ENCODE measurements at regions not wholly inside any gene's neighbourhood (a gene's known extent, or its start where the extent isn't known, plus 50 kb on each side); places are given as distances from the start of the nearest gene placed in this dataset.

DNA sequence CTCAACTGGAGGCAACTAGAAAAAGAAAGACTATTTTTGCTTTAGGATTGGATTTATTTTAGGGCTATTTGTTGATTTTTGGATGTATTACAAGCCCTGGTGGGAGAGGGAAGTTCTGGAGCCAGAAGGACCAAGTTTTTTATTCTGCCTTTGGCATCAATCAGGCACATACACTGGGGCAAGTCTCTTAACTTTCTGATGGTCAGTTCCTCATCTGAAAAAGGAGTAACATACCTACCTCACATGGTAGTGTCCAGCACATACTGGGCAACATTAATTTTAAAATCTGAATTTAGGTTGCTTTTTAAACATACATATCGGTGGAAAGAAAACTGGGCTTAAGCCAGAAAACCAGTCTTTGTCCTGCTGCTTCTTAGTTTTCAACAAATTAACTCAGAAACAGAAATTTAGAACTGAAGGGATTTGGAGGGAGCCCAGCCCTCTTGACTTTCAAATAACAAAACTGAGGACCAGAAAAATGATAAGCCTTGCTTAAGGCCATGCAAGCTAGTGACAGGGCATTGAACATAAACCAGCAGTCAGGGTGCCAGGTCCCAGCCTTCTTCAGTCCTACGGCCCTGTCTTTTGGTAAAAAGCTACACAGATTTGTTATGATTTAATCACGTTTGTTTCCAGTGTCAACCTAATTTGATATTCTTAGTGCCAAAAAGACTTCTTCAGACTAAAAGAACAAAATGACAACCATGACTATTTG is 90.2 kb upstream of the SLC38A2 start:
- H3K4me1 ChIP-seq (ENCODE audit: control insufficient read depth, insufficient read depth, low read length): peaks cover 6% of the 10 kb centered on the region
- WGBS (ENCODE audit: insufficient coverage): 60% methylated on average over 1 of the region's 3 CpGs
- H3K4me3 ChIP-seq (ENCODE audit: low read length): no peak overlapping the region
- no peaks in the 10 kb centered on the region for H3K27me3 ChIP-seq (ENCODE audit: control insufficient read depth, insufficient read depth, low read length)
- H3K36me3 ChIP-seq (ENCODE audit: control insufficient read depth, insufficient read depth, low read length): no peaks in the 10 kb centered on the region
- no peak for DNase-seq
- H3K27ac ChIP-seq (ENCODE audit: low read length): no peak overlapping the region
- no peaks in the 10 kb centered on the region for H3K9me3 ChIP-seq (replicated peaks; ENCODE audit: control insufficient read depth, low read depth, low read length)

DNA sequence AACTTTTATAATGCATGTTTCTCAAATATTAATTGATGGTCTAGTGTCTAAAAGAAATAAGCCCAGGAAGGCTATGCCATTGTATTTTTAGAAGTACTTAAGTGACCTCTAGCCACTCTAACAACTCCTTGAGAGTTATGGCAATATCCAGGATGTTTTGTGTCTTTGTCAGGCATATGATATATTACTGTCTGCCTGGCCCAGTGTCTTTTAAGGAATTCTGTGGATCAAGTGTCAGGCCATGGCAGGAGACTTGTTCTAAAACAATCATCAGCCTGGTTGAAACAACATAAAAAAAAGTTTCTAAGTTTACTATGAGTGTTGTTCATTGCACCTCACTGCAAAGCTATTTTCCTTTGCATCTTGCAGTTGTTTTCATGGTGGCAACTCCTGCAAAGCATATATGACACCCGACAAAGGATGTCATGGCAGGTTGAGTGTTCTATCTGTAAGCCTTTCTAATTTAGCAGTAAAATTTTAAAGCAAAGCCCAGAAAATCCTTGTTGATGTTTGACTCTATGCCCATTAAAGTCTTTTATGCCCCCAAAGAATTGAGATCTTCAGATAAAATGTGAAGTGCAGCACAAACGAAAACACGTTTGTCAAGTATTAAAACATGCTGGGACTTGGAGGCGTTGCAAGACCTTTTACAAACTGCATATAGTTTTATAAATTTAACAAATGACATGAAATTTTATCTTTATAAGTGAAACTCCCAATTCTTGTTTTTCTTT is 89.5 kb upstream of the SLC38A2 start:
- no peak overlapping the region for H3K27ac ChIP-seq (ENCODE audit: low read length)

DNA sequence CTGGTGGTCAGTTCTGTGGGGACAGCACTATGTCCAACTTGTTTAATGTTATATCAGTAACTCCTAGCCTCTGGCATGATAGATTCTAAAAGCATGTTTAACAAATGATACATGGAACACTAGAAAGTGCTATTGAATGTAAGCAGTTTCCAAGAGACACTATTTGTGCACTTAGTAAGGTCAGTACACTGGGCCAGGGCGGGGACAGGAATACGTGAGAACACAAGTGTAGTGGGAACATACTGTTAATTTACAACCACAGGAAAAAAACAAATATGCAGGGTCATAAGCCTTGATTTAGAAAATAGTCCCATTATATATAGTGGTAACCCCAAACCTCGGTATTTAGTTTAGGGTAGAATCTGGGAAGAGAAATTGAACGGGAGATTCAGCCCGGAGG is 88.9 kb upstream of the SLC38A2 start:
- Histone ChIP-seq H3K27ac (ENCODE audit: low read length) (no peak overlapping the region), H3K36me3 (ENCODE audit: control insufficient read depth, insufficient read depth, low read length) (no peaks in the 10 kb centered on the region), H3K9me3 (replicated peaks; ENCODE audit: control insufficient read depth, low read depth, low read length) (no peaks in the 10 kb centered on the region), H3K27me3 (ENCODE audit: control insufficient read depth, insufficient read depth, low read length) (no peaks in the 10 kb centered on the region), H3K4me1 (ENCODE audit: control insufficient read depth, insufficient read depth, low read length) (peaks cover 6% of the 10 kb centered on the region), H3K4me3 (ENCODE audit: low read length) (no peak overlapping the region)
- DNase-seq: no peak
- no CpG with 5 or more reads among the region's 5 CpGs for WGBS (ENCODE audit: insufficient coverage)

More for the DNA sequence above, 89.5 kb upstream of the SLC38A2 start:
- Histone ChIP-seq H3K36me3 (ENCODE audit: control insufficient read depth, insufficient read depth, low read length) (no peaks in the 10 kb centered on the region), H3K9me3 (replicated peaks; ENCODE audit: control insufficient read depth, low read depth, low read length) (no peaks in the 10 kb centered on the region), H3K4me1 (ENCODE audit: control insufficient read depth, insufficient read depth, low read length) (peaks cover 6% of the 10 kb centered on the region), H3K27me3 (ENCODE audit: control insufficient read depth, insufficient read depth, low read length) (no peaks in the 10 kb centered on the region), H3K4me3 (ENCODE audit: low read length) (no peak overlapping the region)
- no CpG with 5 or more reads among the region's 4 CpGs for WGBS (ENCODE audit: insufficient coverage)
- DNase-seq: peak; percentile 47

DNA sequence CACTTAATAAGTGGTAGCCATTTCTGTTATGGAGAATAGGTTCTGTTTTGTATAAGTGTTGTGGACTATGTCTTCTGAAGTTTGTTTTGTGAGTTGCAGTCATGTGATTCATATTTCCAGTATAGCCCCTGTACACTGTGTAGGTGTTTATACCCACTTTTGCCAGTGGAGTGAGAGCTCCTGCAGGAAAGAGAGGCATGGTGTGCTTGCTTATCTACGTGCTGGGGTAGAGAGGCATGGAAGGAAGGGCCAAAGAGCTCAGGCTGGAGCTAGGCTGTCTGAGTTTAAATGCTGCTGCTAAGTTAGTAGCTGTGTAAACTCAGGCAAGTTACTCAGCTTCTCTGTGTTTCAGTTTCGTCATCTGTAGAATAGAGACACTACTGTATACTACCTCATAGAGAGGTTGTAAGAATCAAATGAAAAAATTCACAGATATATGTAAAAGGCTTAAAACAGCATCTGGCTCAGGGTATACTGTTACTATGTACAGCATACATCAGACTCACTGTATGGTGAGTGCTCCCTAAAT is 88.2 kb upstream of the SLC38A2 start:
- peaks cover 9% of the 10 kb centered on the region for H3K4me1 ChIP-seq (ENCODE audit: control insufficient read depth, insufficient read depth, low read length)
- no peak overlapping the region for H3K4me3 ChIP-seq (ENCODE audit: low read length)
- 80% methylated on average over 1 of the region's 2 CpGs for WGBS (ENCODE audit: insufficient coverage)
- no peak overlapping the region for H3K27ac ChIP-seq (ENCODE audit: low read length)
- no peak for DNase-seq
- no peaks in the 10 kb centered on the region for H3K27me3 ChIP-seq (ENCODE audit: control insufficient read depth, insufficient read depth, low read length)
- no peaks in the 10 kb centered on the region for H3K36me3 ChIP-seq (ENCODE audit: control insufficient read depth, insufficient read depth, low read length)
- no peaks in the 10 kb centered on the region for H3K9me3 ChIP-seq (replicated peaks; ENCODE audit: control insufficient read depth, low read depth, low read length)

DNA sequence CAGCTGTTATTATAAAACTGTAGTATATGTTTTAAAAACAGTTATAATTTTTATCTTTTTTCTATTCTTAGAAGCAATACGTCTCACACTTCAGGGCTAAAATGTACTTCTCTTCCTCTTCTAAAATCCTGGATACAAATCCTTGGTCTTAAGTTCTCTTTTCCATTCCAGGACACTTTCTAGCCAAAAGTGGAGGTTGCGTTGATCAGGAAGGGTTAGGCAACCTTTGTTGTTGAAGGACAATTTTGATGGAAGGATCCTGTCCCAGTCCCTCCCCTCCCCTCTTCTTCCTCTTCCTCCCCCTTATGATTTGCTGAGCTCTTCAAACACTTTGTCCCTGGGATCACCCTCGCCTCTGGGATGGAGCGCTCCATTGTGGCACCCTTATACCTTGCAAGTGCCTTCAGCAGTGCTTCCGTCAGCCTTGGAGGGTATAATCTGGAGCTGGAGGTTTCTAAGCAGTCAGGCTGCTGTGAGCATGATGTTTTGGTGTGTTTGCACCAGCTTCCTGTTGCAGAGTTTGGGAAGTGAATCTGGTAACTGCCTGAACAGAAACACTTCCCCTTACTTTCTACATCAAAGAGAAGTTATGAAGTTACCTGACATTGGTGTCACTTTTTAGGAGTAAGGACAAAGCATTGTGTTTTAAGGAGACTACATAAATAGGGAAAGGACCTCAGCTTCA is 87.4 kb upstream of the SLC38A2 start:
- Histone ChIP-seq H3K27ac (ENCODE audit: low read length) (no peak overlapping the region), H3K27me3 (ENCODE audit: control insufficient read depth, insufficient read depth, low read length) (no peaks in the 10 kb centered on the region), H3K36me3 (ENCODE audit: control insufficient read depth, insufficient read depth, low read length) (no peaks in the 10 kb centered on the region), H3K4me1 (ENCODE audit: control insufficient read depth, insufficient read depth, low read length) (peaks cover 9% of the 10 kb centered on the region), H3K4me3 (ENCODE audit: low read length) (no peak overlapping the region), H3K9me3 (replicated peaks; ENCODE audit: control insufficient read depth, low read depth, low read length) (no peaks in the 10 kb centered on the region)
- no CpG with 5 or more reads among the region's 5 CpGs for WGBS (ENCODE audit: insufficient coverage)
- no peak for DNase-seq

DNA sequence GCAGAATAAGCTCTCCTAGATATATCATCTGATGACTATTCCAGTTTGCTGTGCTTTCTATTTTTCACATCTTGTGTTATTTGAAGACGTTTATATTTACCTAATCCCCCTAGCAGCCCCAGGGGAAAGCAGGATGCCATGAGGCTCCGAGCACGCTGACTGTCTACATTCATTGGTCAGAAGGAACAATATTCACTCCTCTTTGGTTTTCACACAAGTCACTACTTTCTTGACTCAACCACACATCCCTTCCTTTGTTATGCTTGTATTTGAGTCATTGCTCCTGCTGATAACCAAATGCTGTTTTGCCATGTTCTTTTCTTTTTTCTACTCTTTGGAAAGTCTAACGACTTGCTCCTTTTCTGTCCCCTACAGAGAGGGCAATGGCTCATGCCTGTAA is 86.5 kb upstream of the SLC38A2 start:
- Histone ChIP-seq H3K4me3 (ENCODE audit: low read length) (no peak overlapping the region), H3K4me1 (ENCODE audit: control insufficient read depth, insufficient read depth, low read length) (peaks cover 9% of the 10 kb centered on the region), H3K27me3 (ENCODE audit: control insufficient read depth, insufficient read depth, low read length) (no peaks in the 10 kb centered on the region), H3K9me3 (replicated peaks; ENCODE audit: control insufficient read depth, low read depth, low read length) (no peaks in the 10 kb centered on the region), H3K27ac (ENCODE audit: low read length) (no peak overlapping the region), H3K36me3 (ENCODE audit: control insufficient read depth, insufficient read depth, low read length) (no peaks in the 10 kb centered on the region)
- DNase-seq: no peak
- WGBS (ENCODE audit: insufficient coverage): 54% methylated on average over 3 of the region's 4 CpGs

DNA sequence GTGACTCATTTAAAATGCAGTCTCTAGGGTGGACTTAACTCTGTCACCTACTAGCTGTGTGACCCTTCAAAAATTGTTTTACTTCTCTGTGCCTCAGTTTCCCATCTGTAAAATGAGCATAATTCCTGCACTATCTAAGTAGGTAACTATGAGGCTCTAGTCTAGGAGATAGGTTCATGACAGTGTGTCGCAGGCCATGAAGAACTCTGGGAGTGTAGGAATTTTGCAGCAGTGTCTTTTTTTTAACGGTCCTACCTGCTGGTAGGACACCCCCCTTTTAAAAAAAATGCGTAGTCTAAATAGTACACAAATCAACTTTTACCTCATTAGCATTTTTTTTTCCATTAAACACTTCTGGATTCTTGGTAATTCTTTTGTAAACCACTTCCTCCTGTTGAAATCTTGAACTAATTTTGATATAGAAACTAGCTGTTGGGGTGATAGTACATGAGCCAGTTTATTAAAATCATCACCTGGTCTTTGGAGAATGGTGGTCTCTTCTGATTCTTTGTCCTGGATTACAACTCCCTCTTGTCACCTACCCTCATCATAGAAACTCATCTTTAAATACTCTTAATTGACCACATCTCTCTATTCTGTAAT is 86.0 kb upstream of the SLC38A2 start:
- no CpG with 5 or more reads among the region's 3 CpGs for WGBS (ENCODE audit: insufficient coverage)
- Histone ChIP-seq H3K27ac (ENCODE audit: low read length) (no peak overlapping the region), H3K4me1 (ENCODE audit: control insufficient read depth, insufficient read depth, low read length) (peaks cover 9% of the 10 kb centered on the region)

DNA sequence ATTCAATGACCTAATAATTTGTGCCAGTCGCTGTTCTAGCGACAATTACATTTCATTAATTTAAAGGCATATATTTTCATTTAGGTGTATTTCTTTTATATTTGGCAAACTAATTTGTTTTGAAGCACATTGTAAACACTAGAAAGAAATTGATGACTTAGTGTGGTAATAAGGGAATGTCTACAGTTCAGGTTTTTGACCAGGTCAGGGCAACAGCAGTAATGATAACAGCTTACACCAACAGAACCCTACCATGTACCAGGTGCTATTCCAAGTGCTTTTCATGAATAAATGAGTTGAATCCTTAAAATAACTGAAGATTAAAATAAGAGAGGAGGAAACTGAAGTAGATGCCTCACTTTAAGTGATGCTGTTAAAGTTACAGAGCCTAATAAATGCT is 85.4 kb upstream of the SLC38A2 start:
- H3K4me1 ChIP-seq (ENCODE audit: control insufficient read depth, insufficient read depth, low read length): peaks cover 9% of the 10 kb centered on the region
- H3K36me3 ChIP-seq (ENCODE audit: control insufficient read depth, insufficient read depth, low read length): no peaks in the 10 kb centered on the region
- no peak overlapping the region for H3K4me3 ChIP-seq (ENCODE audit: low read length)
- H3K27me3 ChIP-seq (ENCODE audit: control insufficient read depth, insufficient read depth, low read length): no peaks in the 10 kb centered on the region
- no peak for DNase-seq
- no CpG with 5 or more reads among the region's 2 CpGs for WGBS (ENCODE audit: insufficient coverage)
- H3K27ac ChIP-seq (ENCODE audit: low read length): no peak overlapping the region
- H3K9me3 ChIP-seq (replicated peaks; ENCODE audit: control insufficient read depth, low read depth, low read length): no peaks in the 10 kb centered on the region

More for the DNA sequence above, 86.0 kb upstream of the SLC38A2 start:
- Histone ChIP-seq H3K27me3 (ENCODE audit: control insufficient read depth, insufficient read depth, low read length) (no peaks in the 10 kb centered on the region), H3K4me3 (ENCODE audit: low read length) (no peak overlapping the region), H3K9me3 (replicated peaks; ENCODE audit: control insufficient read depth, low read depth, low read length) (no peaks in the 10 kb centered on the region), H3K36me3 (ENCODE audit: control insufficient read depth, insufficient read depth, low read length) (no peaks in the 10 kb centered on the region)
- DNase-seq: no peak

DNA sequence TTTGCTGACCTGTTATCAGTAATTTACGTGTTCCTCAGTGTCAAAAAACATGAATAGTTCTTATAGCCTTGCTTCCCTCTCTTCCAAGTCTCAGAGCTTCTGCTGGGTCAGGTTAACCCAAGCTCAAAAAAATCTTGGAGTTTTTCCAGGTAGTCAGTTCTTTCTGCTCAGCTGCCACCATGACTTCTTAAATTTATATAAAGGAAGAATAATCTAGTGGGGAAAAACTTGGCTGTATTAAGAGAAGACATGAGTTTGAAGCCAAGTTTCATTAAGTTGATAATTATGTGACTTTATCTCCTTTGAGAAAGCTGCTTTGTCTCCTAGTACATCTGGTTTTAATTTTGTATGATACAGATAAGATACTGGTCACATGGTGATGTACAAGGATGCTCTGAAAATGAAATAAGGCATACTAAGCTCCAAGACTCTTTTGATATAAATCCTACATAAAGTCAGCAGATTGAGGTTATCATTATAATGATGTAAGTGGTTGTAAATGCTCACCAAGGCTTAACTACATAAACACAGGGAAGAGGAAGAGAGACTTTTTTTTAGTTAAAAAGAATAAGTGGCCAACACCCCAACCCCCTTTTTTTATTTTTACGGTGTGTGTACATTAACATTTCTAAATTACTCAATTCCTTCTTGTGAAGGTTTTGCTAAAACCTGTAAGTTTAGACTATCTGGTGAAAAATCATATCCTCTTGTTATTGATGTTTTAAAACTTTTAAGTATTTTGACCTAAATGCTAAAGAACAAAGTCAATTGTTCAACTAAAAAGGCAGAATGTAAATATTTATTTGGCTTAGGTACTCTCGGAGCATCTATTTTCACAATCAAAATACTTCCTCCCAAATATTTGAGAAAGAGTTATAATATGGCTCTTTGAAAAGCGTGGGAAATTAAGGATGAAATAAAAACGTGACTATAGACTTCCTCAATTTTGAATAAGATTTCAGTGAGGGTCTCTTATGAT is 84.1 kb upstream of the SLC38A2 start:
- no peak for DNase-seq

More for the DNA sequence above, 84.1 kb upstream of the SLC38A2 start:
- 80% methylated on average over 1 of the region's 5 CpGs for WGBS (ENCODE audit: insufficient coverage)
- Histone ChIP-seq H3K4me3 (ENCODE audit: low read length) (no peak overlapping the region), H3K36me3 (ENCODE audit: control insufficient read depth, insufficient read depth, low read length) (no peaks in the 10 kb centered on the region), H3K27me3 (ENCODE audit: control insufficient read depth, insufficient read depth, low read length) (no peaks in the 10 kb centered on the region), H3K27ac (ENCODE audit: low read length) (no peak overlapping the region), H3K4me1 (ENCODE audit: control insufficient read depth, insufficient read depth, low read length) (peaks cover 3% of the 10 kb centered on the region), H3K9me3 (replicated peaks; ENCODE audit: control insufficient read depth, low read depth, low read length) (no peaks in the 10 kb centered on the region)
